ENCODE measurements at regions not wholly inside any gene's neighbourhood (a gene's known extent, or its start where the extent isn't known, plus 50 kb on each side); places are given as distances from the start of the nearest gene placed in this dataset.

- H3K27me3 Mint-ChIP-seq (ENCODE audit: unreplicated experiment) = peaks cover 8% of the 10 kb centered on the region
- H3K4me1 Mint-ChIP-seq (ENCODE audit: unreplicated experiment) = no peaks in the 10 kb centered on the region
- TF ChIP-seq CTCF (IDR thresholded peaks at IDR 0.05) = no peak
- no peaks in the 10 kb centered on the region for H3K9me3 Mint-ChIP-seq (ENCODE audit: unreplicated experiment)
- no peak for DNase-seq (ENCODE audit: extremely low spot score, unreplicated experiment)
- H3K4me3 Mint-ChIP-seq (ENCODE audit: unreplicated experiment) = no peak overlapping the region
- H3K36me3 Mint-ChIP-seq (ENCODE audit: unreplicated experiment) = no peaks in the 10 kb centered on the region
- H3K27ac Mint-ChIP-seq (ENCODE audit: unreplicated experiment) = no peak overlapping the region
Measured at GRCh38 chr2:147756069-147756468, 88.8 kb upstream of the ACVR2A start.

GRCh38 chr2:147740211-147740927 lies 104.5 kb upstream of the ACVR2A start:
- Mint-ChIP-seq H3K9me3 (ENCODE audit: unreplicated experiment) (peaks cover 12% of the 10 kb centered on the region), H3K4me3 (ENCODE audit: unreplicated experiment) (no peak overlapping the region), H3K4me1 (ENCODE audit: unreplicated experiment) (peaks cover 5% of the 10 kb centered on the region), H3K36me3 (ENCODE audit: unreplicated experiment) (no peaks in the 10 kb centered on the region), H3K27ac (ENCODE audit: unreplicated experiment) (no peak overlapping the region), H3K27me3 (ENCODE audit: unreplicated experiment) (no peaks in the 10 kb centered on the region)
- TF ChIP-seq CTCF (IDR thresholded peaks at IDR 0.05) = no peak
- no peak for DNase-seq (ENCODE audit: extremely low spot score, unreplicated experiment)

- Mint-ChIP-seq H3K9me3 (ENCODE audit: unreplicated experiment) (peaks cover 12% of the 10 kb centered on the region), H3K4me3 (ENCODE audit: unreplicated experiment) (no peak overlapping the region), H3K4me1 (ENCODE audit: unreplicated experiment) (peaks cover 5% of the 10 kb centered on the region), H3K27ac (ENCODE audit: unreplicated experiment) (no peak overlapping the region), H3K36me3 (ENCODE audit: unreplicated experiment) (no peaks in the 10 kb centered on the region), H3K27me3 (ENCODE audit: unreplicated experiment) (no peaks in the 10 kb centered on the region)
- no peak for DNase-seq (ENCODE audit: extremely low spot score, unreplicated experiment)
- no peak for TF ChIP-seq CTCF (IDR thresholded peaks at IDR 0.05)
Measured at GRCh38 chr2:147739508-147739907, 105.3 kb upstream of the ACVR2A start.

GRCh38 chr2:147718831-147719230 lies 126.0 kb upstream of the ACVR2A start:
- no peak for DNase-seq (ENCODE audit: extremely low spot score, unreplicated experiment)
- Mint-ChIP-seq H3K4me1 (ENCODE audit: unreplicated experiment) (peaks cover 18% of the 10 kb centered on the region), H3K27ac (ENCODE audit: unreplicated experiment) (no peak overlapping the region), H3K4me3 (ENCODE audit: unreplicated experiment) (no peak overlapping the region), H3K36me3 (ENCODE audit: unreplicated experiment) (no peaks in the 10 kb centered on the region), H3K9me3 (ENCODE audit: unreplicated experiment) (no peaks in the 10 kb centered on the region), H3K27me3 (ENCODE audit: unreplicated experiment) (no peaks in the 10 kb centered on the region)
- TF ChIP-seq CTCF (IDR thresholded peaks at IDR 0.05) = no peak

- Mint-ChIP-seq H3K27me3 (ENCODE audit: unreplicated experiment) (no peaks in the 10 kb centered on the region), H3K9me3 (ENCODE audit: unreplicated experiment) (peaks cover 12% of the 10 kb centered on the region), H3K36me3 (ENCODE audit: unreplicated experiment) (peaks cover 8% of the 10 kb centered on the region), H3K4me3 (ENCODE audit: unreplicated experiment) (no peak overlapping the region), H3K4me1 (ENCODE audit: unreplicated experiment) (peaks cover 27% of the 10 kb centered on the region), H3K27ac (ENCODE audit: unreplicated experiment) (no peak overlapping the region)
- no peak for TF ChIP-seq CTCF (IDR thresholded peaks at IDR 0.05)
- no peak for DNase-seq (ENCODE audit: extremely low spot score, unreplicated experiment)
Measured at GRCh38 chr2:147716906-147717305, 127.9 kb upstream of the ACVR2A start.

All from osteocyte (in vitro differentiated cells).